ENCODE measurements at regions not wholly inside any gene's neighbourhood (a gene's known extent, or its start where the extent isn't known, plus 50 kb on each side); places are given as distances from the start of the nearest gene placed in this dataset.

GRCh38 chr11:13550761-13551160 is 55.0 kb upstream of the PTH start:
- TF ChIP-seq CTCF (IDR thresholded peaks at IDR 0.05) (no peak), POLR2A (IDR thresholded peaks at IDR 0.05; ENCODE audit: low read depth) (no peak), EP300 (IDR thresholded peaks at IDR 0.05) (no peak), POLR2AphosphoS5 (IDR thresholded peaks at IDR 0.05) (no peak)

Data from esophagus muscularis mucosa (tissue), 4 donors.